HG03442 (cell line): ENCODE measurements at regions not wholly inside any gene's neighbourhood (a gene's known extent, or its start where the extent isn't known, plus 50 kb on each side); places are given as distances from the start of the nearest gene placed in this dataset.
"Not testable (repeated sequence)": the region's sequence is repeated elsewhere in the genome, so short reads cannot be mapped to it uniquely, and the experiment has no call there.

Source experiments
- ATAC-seq: cut with Tn5 transposase; IDR thresholded peaks from one replicate; pipeline ENCODE4 v1.9.1; 2021; ENCODE audit warnings: mild to moderate bottlenecking, moderate library complexity; ENCODE audit not compliant: unreplicated experiment

- ATAC-seq: no peak
Observed at GRCh38 chr1:197985351-197985750, 68.2 kb downstream of the LHX9 start.

GRCh38 chr1:197986817-197987216, 69.6 kb downstream of the LHX9 start:
- no peak for ATAC-seq

GRCh38 chr1:197987294-197987693, 70.1 kb downstream of the LHX9 start:
- ATAC-seq: no peak

GRCh38 chr1:197988581-197988980, 71.4 kb downstream of the LHX9 start:
- ATAC-seq: not testable (repeated sequence)

- no peak for ATAC-seq
Observed at GRCh38 chr1:197989058-197989457, 71.9 kb downstream of the LHX9 start.

GRCh38 chr1:197991594-197991993, 74.4 kb downstream of the LHX9 start:
- ATAC-seq: no peak

GRCh38 chr1:197994907-197995407, 77.8 kb downstream of the LHX9 start:
- ATAC-seq: no peak

- no peak for ATAC-seq
Observed at GRCh38 chr1:197995408-197996258, 78.5 kb downstream of the LHX9 start.

GRCh38 chr1:197996259-197996512, 79.0 kb downstream of the LHX9 start:
- not testable (repeated sequence) for ATAC-seq

GRCh38 chr1:197998110-197998509, 80.9 kb downstream of the LHX9 start:
- no peak for ATAC-seq

GRCh38 chr1:198001776-198002408, 84.7 kb downstream of the LHX9 start:
- ATAC-seq: no peak

- ATAC-seq: no peak
Observed at GRCh38 chr1:198003468-198003867, 86.3 kb downstream of the LHX9 start.

GRCh38 chr1:198007011-198007410, 89.8 kb downstream of the LHX9 start:
- no peak for ATAC-seq

- no peak for ATAC-seq
Observed at GRCh38 chr1:198007687-198008607, 90.8 kb downstream of the LHX9 start.

GRCh38 chr1:198014355-198014754, 97.2 kb downstream of the LHX9 start:
- ATAC-seq: no peak

- ATAC-seq: no peak
Observed at GRCh38 chr1:198015309-198015708, 98.1 kb downstream of the LHX9 start.

GRCh38 chr1:198018529-198018928, 101.4 kb downstream of the LHX9 start:
- ATAC-seq: no peak

- ATAC-seq: no peak
Observed at GRCh38 chr1:198019126-198019525, 102.0 kb downstream of the LHX9 start.

GRCh38 chr1:198024336-198024735, 107.2 kb downstream of the LHX9 start:
- ATAC-seq: no peak

GRCh38 chr1:198024782-198025181, 107.6 kb downstream of the LHX9 start:
- no peak for ATAC-seq

- ATAC-seq: no peak
Observed at GRCh38 chr1:198030682-198031081, 113.5 kb downstream of the LHX9 start.
